GM12874 (cell line): ENCODE measurements at regions not wholly inside any gene's neighbourhood (a gene's known extent, or its start where the extent isn't known, plus 50 kb on each side); places are given as distances from the start of the nearest gene placed in this dataset.

ENCODE experiments used
- CTCF ChIP-seq: IDR thresholded peaks from 2 replicates; pipeline ENCODE4 v1.5.1; 2011; ENCODE audit warnings: low read depth, mild to moderate bottlenecking, control low read depth, low read length, moderate library complexity; ENCODE audit not compliant: insufficient read depth

- no peak for TF ChIP-seq CTCF
Observed at GRCh38 chr2:134073023-134073422, 180.8 kb upstream of the MGAT5 start.

- TF ChIP-seq CTCF, result no peak
Observed at GRCh38 chr2:134074619-134075018, 179.3 kb upstream of the MGAT5 start.

GRCh38 chr2:134075204-134075603 is 178.7 kb upstream of the MGAT5 start:
- TF ChIP-seq CTCF, result no peak

- TF ChIP-seq CTCF, result no peak
Observed at GRCh38 chr2:134078354-134078753, 175.5 kb upstream of the MGAT5 start.

- no peak for TF ChIP-seq CTCF
Observed at GRCh38 chr2:134079373-134079772, 174.5 kb upstream of the MGAT5 start.

GRCh38 chr2:134080386-134081089 is 173.3 kb upstream of the MGAT5 start:
- no peak for TF ChIP-seq CTCF

GRCh38 chr2:134081238-134081938 is 172.5 kb upstream of the MGAT5 start:
- no peak for TF ChIP-seq CTCF
